NCI-H1417 (cell line): ENCODE measurements at regions not wholly inside any gene's neighbourhood (a gene's known extent, or its start where the extent isn't known, plus 50 kb on each side); places are given as distances from the start of the nearest gene placed in this dataset.

Source experiments
- DNase-seq, 3 experiments: peaks; one replicate each; lab custom pipeline; 2025; lab: John Stamatoyannopoulos, UW

GRCh38 chr2:205902041-205902899 lies 183.7 kb downstream of the INO80D start:
- peak; percentile 60 to 94 (median 77) for DNase-seq

- DNase-seq: peak in 1 of 3 experiments; percentile 51
Observed at GRCh38 chr2:205901491-205901890, 184.5 kb downstream of the INO80D start.

- DNase-seq: no peak
Observed at GRCh38 chr2:205898744-205899143, 187.2 kb downstream of the INO80D start.

GRCh38 chr2:205895981-205896655 lies 189.9 kb downstream of the INO80D start:
- peak in 2 of 3 experiments; percentile 48 to 75 for DNase-seq

GRCh38 chr2:205892665-205893259 lies 193.2 kb downstream of the INO80D start:
- no peak for DNase-seq

GRCh38 chr2:205892251-205892655 lies 193.7 kb downstream of the INO80D start:
- peak; percentile 41 to 80 (median 58) for DNase-seq

- peak; percentile 20 to 66 (median 45) for DNase-seq
Observed at GRCh38 chr2:205889114-205889513, 196.9 kb downstream of the INO80D start.

- DNase-seq: no peak
Observed at GRCh38 chr2:205887637-205888036, 198.3 kb downstream of the INO80D start.

GRCh38 chr2:205885492-205886099 lies 200.4 kb downstream of the INO80D start:
- no peak for DNase-seq

GRCh38 chr2:205883965-205884364 lies 201.7 kb downstream of the NRP2 start:
- peak in 2 of 3 experiments; percentile 42 to 57 for DNase-seq

GRCh38 chr2:205882806-205883425 lies 200.6 kb downstream of the NRP2 start:
- no peak for DNase-seq

GRCh38 chr2:205880048-205880447 lies 197.7 kb downstream of the NRP2 start:
- no peak for DNase-seq

GRCh38 chr2:205878999-205879762 lies 196.9 kb downstream of the NRP2 start:
- peak; percentile 36 to 78 (median 66) for DNase-seq

GRCh38 chr2:205877496-205877895 lies 195.2 kb downstream of the NRP2 start:
- no peak for DNase-seq

- no peak for DNase-seq
Observed at GRCh38 chr2:205876127-205876526, 193.8 kb downstream of the NRP2 start.

- DNase-seq: no peak
Observed at GRCh38 chr2:205872716-205873115, 190.4 kb downstream of the NRP2 start.

GRCh38 chr2:205869439-205869838 lies 187.1 kb downstream of the NRP2 start:
- no peak for DNase-seq

GRCh38 chr2:205868773-205869333 lies 186.6 kb downstream of the NRP2 start:
- DNase-seq: no peak

GRCh38 chr2:205868053-205868452 lies 185.8 kb downstream of the NRP2 start:
- DNase-seq: no peak

GRCh38 chr2:205867371-205867770 lies 185.1 kb downstream of the NRP2 start:
- DNase-seq: no peak
